T-helper 1 cell (primary cell): ENCODE measurements at regions not wholly inside any gene's neighbourhood (a gene's known extent, or its start where the extent isn't known, plus 50 kb on each side); places are given as distances from the start of the nearest gene placed in this dataset.
"Not testable (repeated sequence)": the region's sequence is repeated elsewhere in the genome, so short reads cannot be mapped to it uniquely, and the experiment has no call there.

Source experiments
- DNase-seq, 5 donors: peaks; one replicate each; pipeline ENCODE4 v3.0.0-alpha.2; 2012 to 2020

- DNase-seq = no peak
These were observed 316.9 kb upstream of the LRRTM4 start for GRCh38 chr2:77839102-77839501.

DNA sequence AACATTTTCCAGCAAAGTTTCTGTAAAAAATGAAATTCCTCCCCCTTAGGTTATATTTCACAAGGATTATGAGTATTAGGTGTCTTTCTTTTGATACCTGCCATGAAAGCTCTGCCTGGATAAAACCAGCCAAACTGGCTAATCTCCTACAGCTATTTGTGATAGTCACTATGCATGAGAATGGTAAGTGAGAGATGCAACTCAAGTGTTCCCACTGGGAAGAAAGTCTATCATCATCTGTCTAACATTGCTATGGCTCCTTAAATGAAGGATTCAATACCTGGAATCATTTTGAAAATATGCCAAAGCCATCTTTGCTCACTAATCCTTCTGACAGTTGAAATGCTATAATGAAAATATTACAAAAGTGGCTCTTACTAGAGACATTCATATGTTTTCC, 339.9 kb upstream of the LRRTM4 start:
- DNase-seq = no peak

GRCh38 chr2:77864426-77864825, 342.2 kb upstream of the LRRTM4 start:
- DNase-seq = no peak

GRCh38 chr2:77866661-77867060, 344.5 kb upstream of the LRRTM4 start:
- DNase-seq = no peak

- DNase-seq = no peak
These were observed 345.0 kb upstream of the LRRTM4 start for GRCh38 chr2:77867146-77867545.

DNA sequence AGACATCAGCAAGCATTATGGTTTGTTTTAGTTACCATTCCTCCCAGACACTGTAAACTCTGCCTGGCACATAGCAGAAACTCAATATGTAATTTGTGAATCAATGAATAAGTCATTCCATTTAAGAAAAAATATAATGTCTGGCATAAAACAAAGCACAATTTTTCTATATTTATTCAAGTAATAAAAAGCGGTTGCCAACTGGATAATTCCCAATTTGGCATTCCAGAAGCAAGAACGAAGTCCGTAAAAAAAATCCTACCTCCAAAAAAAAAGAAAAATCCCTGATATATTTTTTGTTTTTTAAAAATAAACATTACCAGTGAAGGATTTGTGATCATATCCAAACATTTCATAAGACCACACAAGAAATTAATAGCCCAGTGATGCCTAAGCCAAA, 351.3 kb upstream of the LRRTM4 start:
- no peak for DNase-seq

- not testable (repeated sequence) for DNase-seq
These were observed 378.0 kb upstream of the LRRTM4 start for GRCh38 chr2:77900211-77900610.

GRCh38 chr2:77910136-77910535, 388.0 kb upstream of the LRRTM4 start:
- no peak for DNase-seq

GRCh38 chr2:77920838-77921366, 398.7 kb upstream of the LRRTM4 start:
- no peak for DNase-seq

DNA sequence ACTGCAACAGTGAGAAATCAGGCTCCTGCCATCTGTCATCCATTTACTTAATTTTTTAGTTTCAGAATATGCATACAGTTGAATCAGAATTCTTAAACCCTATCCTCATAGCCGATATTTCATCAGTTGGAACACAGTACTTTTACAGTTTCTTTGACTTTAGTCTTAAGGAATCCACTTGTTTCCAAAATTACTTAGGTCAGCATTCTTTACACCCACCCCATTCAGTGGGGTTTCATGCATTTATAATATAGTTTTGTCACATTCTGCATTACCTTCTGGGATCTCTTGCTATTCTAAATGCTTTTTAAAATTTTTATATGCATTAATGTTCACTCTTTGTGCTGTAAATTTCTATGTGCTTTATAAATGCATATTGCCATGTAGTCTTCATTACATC, 400.4 kb upstream of the LRRTM4 start:
- no peak for DNase-seq

DNA sequence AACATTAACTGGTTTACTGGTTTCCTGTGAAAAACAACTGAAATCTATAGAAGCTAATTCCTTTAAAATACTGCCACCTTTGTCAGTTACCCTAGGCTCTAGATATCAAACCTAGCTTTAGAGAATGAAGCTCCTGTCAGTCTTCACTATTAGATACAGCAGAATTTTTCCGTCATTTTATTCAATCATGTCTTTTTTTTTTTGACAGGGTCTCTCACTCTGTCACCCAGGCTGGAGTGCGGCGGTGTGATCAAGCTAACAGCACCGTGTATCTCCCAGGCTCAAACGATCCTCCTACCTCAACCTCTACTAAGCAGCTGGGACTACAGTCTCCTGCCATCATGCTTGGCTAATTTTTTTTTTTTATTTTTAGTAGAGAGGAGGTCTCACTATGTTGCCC, 415.2 kb upstream of the LRRTM4 start:
- DNase-seq = no peak

DNA sequence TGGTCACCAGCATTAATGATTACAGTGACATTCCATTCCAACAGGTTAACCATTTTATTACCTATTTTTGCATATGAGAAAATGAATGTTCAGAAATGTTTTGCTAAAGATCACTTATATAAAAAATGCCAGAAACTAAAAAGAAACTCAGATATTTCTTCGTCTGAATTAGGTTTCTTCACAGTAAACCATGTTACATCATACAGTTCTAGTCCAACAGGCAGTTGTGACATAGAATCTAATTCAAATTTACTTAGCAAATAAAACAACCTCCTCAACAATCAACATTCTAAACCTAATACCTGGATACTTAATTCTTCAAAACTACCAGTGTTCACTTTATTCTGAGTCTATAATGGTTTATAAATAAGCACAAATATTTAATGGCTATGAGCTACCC, 416.3 kb upstream of the LRRTM4 start:
- DNase-seq = no peak

- no peak for DNase-seq
These were observed 417.2 kb upstream of the LRRTM4 start for GRCh38 chr2:77939370-77939769.

DNA sequence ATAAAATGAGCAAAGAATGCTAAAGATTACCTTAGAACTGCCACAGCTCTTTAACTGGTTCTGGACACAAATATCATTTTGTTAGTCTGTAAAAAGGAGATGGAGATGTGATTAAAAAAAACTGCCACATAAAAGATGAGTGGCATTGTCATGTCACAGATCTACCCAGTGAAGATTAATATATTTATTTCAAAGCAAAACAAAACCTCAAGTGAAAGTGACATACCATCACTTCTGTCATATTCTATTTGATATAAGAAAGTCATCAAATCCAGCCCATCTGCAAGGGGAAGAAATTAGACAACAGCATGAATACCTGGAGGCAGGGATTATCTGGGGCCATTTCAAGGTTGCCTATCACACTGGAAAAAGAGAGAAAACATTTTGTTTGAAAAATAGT, 417.6 kb upstream of the LRRTM4 start:
- DNase-seq = no peak

- no peak for DNase-seq
These were observed 432.8 kb upstream of the LRRTM4 start for GRCh38 chr2:77954931-77955330.

DNA sequence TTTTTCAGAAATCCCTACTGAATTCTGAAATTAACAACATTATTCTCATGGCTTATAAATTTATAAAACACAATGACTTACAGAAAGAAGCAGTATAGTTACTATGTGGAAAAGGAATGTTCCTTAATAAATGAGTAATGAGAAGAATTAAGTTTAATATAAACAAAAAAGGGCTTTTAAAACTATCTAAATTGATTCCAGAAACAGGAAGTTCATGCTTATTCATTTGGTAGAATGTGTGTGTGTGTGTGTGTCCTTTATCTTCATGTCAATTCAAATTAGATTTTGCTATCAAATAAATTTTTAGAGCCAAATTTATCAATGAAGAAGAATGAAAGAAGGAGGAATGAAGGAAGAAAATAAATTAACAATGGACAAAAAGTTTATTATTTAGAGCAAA, 440.8 kb upstream of the LRRTM4 start:
- no peak for DNase-seq

DNA sequence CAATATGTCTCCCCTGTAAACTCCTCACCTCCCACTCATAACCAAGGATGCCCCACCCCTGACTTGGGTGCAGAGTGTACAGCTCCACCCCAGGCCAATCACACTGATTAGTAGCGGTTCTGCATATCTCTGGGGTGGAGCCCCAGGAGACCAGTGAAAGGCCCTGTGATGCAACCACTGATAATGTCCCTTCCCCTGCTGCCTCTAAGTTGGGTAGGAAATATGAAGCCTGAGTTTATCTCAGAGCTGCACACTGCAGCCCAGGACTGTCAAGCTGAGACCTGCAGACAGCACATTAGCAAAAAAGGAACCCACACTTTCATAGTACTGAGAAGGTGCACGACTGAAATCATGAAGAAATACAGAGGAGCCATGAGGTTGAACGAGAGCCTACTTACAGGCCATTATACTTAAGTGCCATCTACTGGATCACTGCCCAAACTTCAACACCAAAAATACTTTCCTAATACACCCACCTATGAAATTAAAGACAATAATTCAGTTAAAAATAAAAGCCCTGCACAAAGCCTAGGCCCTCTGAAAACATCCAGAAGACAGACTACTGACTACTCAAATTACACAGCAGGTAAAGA, 455.4 kb upstream of the LRRTM4 start:
- no peak for DNase-seq

- no peak for DNase-seq
These were observed 473.0 kb upstream of the LRRTM4 start for GRCh38 chr2:77995161-77995560.

DNA sequence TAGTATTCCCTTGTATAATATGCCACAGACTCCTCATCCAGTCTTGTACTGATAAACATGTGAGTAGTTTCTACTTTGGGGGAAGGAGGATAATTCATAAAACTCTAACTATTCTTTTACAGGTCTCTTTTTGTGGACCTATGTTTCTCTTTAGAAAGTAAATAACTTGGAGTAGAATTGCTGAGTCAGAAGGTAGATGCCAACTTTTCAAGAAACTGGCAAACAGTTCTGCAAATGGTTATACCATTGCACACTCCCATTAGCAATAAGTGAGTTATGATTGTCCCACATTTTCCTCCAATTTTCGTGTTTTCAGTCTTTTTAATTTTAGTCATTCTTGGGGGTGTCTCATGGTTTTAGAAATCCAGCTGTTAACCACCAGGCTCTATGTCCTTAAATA, 477.2 kb upstream of the LRRTM4 start:
- no peak for DNase-seq

GRCh38 chr2:78009289-78009688, 487.1 kb upstream of the LRRTM4 start:
- no peak for DNase-seq

GRCh38 chr2:78011251-78011650, 489.1 kb upstream of the LRRTM4 start:
- DNase-seq = no peak

GRCh38 chr2:78020491-78020890, 498.3 kb upstream of the LRRTM4 start:
- no peak for DNase-seq

- no peak for DNase-seq
These were observed 501.2 kb upstream of the LRRTM4 start for GRCh38 chr2:78023356-78023755.

DNA sequence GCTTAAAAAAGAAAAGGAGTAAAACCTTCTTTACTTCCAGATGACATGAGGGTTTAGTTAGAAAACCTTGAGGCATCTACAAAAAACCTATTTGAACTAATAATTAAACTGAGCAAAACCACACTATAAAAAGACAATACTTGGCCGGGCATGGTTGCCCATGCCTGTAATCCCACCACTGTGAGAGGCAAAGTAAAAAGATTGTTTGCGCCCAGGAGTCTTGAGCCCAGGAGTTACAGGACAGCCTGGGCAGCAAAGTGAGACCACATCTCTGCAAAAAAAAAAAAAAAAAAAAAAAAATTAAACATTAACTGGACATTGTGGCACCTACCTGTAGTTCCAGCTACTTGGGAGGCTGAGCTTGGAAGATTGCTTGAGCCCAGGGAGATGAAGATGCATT, 502.8 kb upstream of the LRRTM4 start:
- DNase-seq = no peak

DNA sequence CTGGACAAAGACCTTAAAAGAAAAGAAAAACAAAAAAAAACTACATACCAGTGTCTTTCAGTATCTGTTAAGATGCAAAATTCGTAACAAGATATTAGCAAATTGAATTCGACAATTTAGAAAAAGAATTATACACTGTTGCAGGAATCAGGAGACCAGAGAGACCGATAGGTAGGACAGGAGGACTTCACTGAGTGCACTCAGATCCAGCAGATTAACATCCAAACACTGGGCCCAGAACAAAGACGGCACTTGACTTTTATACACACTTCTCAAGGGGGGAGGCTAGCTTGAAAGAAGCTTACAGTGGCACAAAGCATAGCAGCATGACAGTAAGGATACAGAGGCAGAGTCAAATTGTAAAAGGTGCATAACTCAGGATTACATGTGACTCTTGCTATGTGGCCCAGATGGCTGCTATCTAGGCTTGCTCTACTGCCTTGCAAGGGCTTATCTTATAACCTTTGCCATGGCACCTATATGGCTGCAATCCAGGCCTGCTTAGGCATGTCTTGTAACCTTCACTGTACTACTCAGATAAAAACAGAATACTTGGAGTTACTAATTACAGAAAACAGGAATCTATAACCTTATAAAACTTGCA, 507.3 kb upstream of the LRRTM4 start:
- DNase-seq = no peak
